Adrenal gland (tissue), 9 donors: ENCODE measurements at regions not wholly inside any gene's neighbourhood (a gene's known extent, or its start where the extent isn't known, plus 50 kb on each side); places are given as distances from the start of the nearest gene placed in this dataset.

Experiments used
- DNase-seq, 7 donors: peaks; one replicate each; pipeline ENCODE4 v3.0.0-alpha.2; 2019 to 2020
- H3K27ac ChIP-seq, 5 donors: fragments of 200-600 bp; sonication (generic) in 4 of 5; 1 replicate in 3 of 5; 2 replicates in 2 of 5; pipeline versions ENCODE4 v1.5.1 to v1.8.0; 2016 to 2020; ENCODE audit warnings: mild to moderate bottlenecking in 1 of 5
- H3K27me3 ChIP-seq: fragments of 200-600 bp; 2 replicates; pipeline ENCODE4 v1.8.0; 2021
- H3K36me3 ChIP-seq, 2 donors: fragments of 200-600 bp; replicated peaks in 1 of 2; 1 replicate in 1 of 2; 2 replicates in 1 of 2; pipeline versions ENCODE4 v1.5.1 to v1.8.0; 2018 to 2022
- H3K4me1 ChIP-seq, 2 donors: fragments of 200-600 bp; replicated peaks in 1 of 2; 1 replicate in 1 of 2; 2 replicates in 1 of 2; pipeline versions ENCODE4 v1.5.1 to v1.8.0; 2018 to 2021
- H3K4me3 ChIP-seq, 4 donors: fragments of 200-600 bp; sonication (generic) in 3 of 4; one replicate each; pipeline ENCODE4 v1.5.1; 2016 to 2018
- H3K9me3 ChIP-seq, 3 donors: fragments of 200-600 bp; sonication (generic) in 1 of 3; replicated peaks in 1 of 3; 1 replicate in 2 of 3; 2 replicates in 1 of 3; pipeline versions ENCODE4 v1.5.1 to v1.8.0; 2016 to 2021
- CTCF ChIP-seq, 6 experiments: fragments of 450-650 bp in 4 of 6; fragments of 200-600 bp in 2 of 6; sonication (generic) in 1 of 6; IDR thresholded peaks; 1 replicate in 5 of 6; 2 replicates in 1 of 6; pipeline versions ENCODE4 v1.5.1 to v1.8.0; 2016 to 2021; ENCODE audit warnings: antibody characterized with exemption in 6 of 6, mild to moderate bottlenecking in 2 of 6, moderate library complexity in 1 of 6
- POLR2A ChIP-seq, 2 donors: fragments of 450-650 bp; IDR thresholded peaks; one replicate each; pipeline ENCODE4 v1.6.1; 2017; ENCODE audit warnings: antibody characterized with exemption in 2 of 2, mild to moderate bottlenecking in 2 of 2, moderate library complexity in 1 of 2
- WGBS, 4 donors: extraction: QIAGEN DNeasy Blood & Tissue Kit in 2 of 4; methylation state at CpG; one replicate each; pipeline versions ENCODE4 v1.1.5 to v1.1.7; 2013 to 2017; 5-methylcytosine and 5-hydroxymethylcytosine counted together
- intact Hi-C, 2 donors: fragments of 100-400 bp; cut with DNase I; formaldehyde crosslinking; loops; one replicate each; pipeline versions ENCODE4 v1.14.1 to v1.15.0; 2022 to 2023
- microRNA-seq, 3 donors: library from miRNA; unstranded; fragments of <30 nt; microRNA quantifications; one replicate each; pipeline ENCODE4, GENCODE V29; 2017 to 2020
- small RNA-seq, 2 donors: library from RNA; depleted of rRNA; stranded (forward); fragments of <200 nt; gene quantifications; one replicate each; pipeline ENCODE3, GENCODE V24; 2016
- donor health status: healthy with polysubstance abuse.
- donor health status: Bipolar disorder and iron deficiency.
- donor health status: DM: yes; HTN: yes; CAD: no.
- donor health status: DM: no; HTN: no; CAD: no.
- donor health status: DM: no; HTN: no; CAD: no.

- no peak for DNase-seq
- 15 to 34% (median 31%) methylated on average over 5 of the region's 5 CpGs for WGBS, 4 donors
- no peak overlapping the region for H3K4me3 ChIP-seq
- TF ChIP-seq POLR2A (IDR thresholded peaks at IDR 0.05) (no peak), CTCF (IDR thresholded peaks at IDR 0.05) (no peak)
- no peaks in the 10 kb centered on the region for H3K9me3 ChIP-seq
- no peaks in the 10 kb centered on the region for H3K27me3 ChIP-seq
- no peak overlapping the region for H3K27ac ChIP-seq
- no peaks in the 10 kb centered on the region for H3K36me3 ChIP-seq
- intact Hi-C loops, result no loop called here
- H3K4me1 ChIP-seq, result no peaks in the 10 kb centered on the region
These were observed 50.7 kb upstream of the NLGN4X start for GRCh38 chrX:6279277-6279909.

Small RNA genes in the stretch of these regions (microRNA-seq; reads per million reads assigned to microRNA genes)
- gene MIR4770, result 0.76 to 1.3 (median 0.85) reads per million in 3 donors

Small RNA genes in the stretch of these regions (small RNA-seq; reads per million reads assigned to genes)
- 0 to 0.08 reads per million in 2 donors for gene MIR4770
